ENCODE measurements at regions not wholly inside any gene's neighbourhood (a gene's known extent, or its start where the extent isn't known, plus 50 kb on each side); places are given as distances from the start of the nearest gene placed in this dataset.

DNA sequence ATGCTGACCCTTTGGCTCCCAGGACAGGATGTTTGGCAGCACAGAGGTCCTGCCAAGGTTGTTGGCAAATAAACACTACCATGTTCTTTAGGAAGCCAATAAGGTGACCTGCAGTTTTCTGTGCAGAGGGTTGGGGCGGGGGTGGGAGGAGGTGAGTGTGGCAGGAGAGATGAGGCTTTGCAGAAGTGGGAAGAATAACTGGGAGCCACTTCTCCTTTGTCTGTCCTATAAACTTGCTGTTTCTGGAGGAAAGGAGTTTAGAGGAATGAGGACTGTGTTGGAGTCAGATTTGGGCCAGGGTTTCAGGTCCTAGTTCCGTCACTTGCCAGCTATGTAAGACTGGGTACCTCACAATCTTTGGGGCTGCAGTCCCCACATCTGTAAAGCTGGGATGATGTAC lies 187.6 kb upstream of the SPRED2 start:
- Histone ChIP-seq H3K4me1 (ENCODE audit: control insufficient read depth, insufficient read depth, low read length) (no peaks in the 10 kb centered on the region), H3K27ac (ENCODE audit: low read length) (no peak overlapping the region), H3K4me3 (ENCODE audit: low read length in 2 of 2) (no peak overlapping the region), H3K36me3 (ENCODE audit: control insufficient read depth in 2 of 2, insufficient read depth in 2 of 2, low read length in 2 of 2) (no peaks in the 10 kb centered on the region), H3K27me3 (ENCODE audit: control insufficient read depth in 1 of 2, insufficient read depth in 2 of 2, low read length in 2 of 2) (no peaks in the 10 kb centered on the region), H3K9me3 (ENCODE audit: control insufficient read depth in 2 of 2, low read length in 2 of 2) (no peaks in the 10 kb centered on the region), H3K9ac (ENCODE audit: low read length in 2 of 2) (no peak overlapping the region)

GRCh38 chr2:65615602-65616001 lies 183.2 kb upstream of the SPRED2 start:
- Histone ChIP-seq H3K9me3 (ENCODE audit: control insufficient read depth in 2 of 2, low read length in 2 of 2) (no peaks in the 10 kb centered on the region), H3K27ac (ENCODE audit: low read length) (no peak overlapping the region), H3K9ac (ENCODE audit: low read length in 2 of 2) (no peak overlapping the region), H3K27me3 (ENCODE audit: control insufficient read depth in 1 of 2, insufficient read depth in 2 of 2, low read length in 2 of 2) (no peaks in the 10 kb centered on the region), H3K36me3 (ENCODE audit: control insufficient read depth in 2 of 2, insufficient read depth in 2 of 2, low read length in 2 of 2) (no peaks in the 10 kb centered on the region), H3K4me1 (ENCODE audit: control insufficient read depth, insufficient read depth, low read length) (no peaks in the 10 kb centered on the region), H3K4me3 (ENCODE audit: low read length in 2 of 2) (no peak overlapping the region)

GRCh38 chr2:65613968-65614555 lies 181.7 kb upstream of the SPRED2 start:
- Histone ChIP-seq H3K27me3 (ENCODE audit: control insufficient read depth in 1 of 2, insufficient read depth in 2 of 2, low read length in 2 of 2) (no peaks in the 10 kb centered on the region), H3K9me3 (ENCODE audit: control insufficient read depth in 2 of 2, low read length in 2 of 2) (no peaks in the 10 kb centered on the region), H3K4me1 (ENCODE audit: control insufficient read depth, insufficient read depth, low read length) (no peaks in the 10 kb centered on the region), H3K36me3 (ENCODE audit: control insufficient read depth in 2 of 2, insufficient read depth in 2 of 2, low read length in 2 of 2) (no peaks in the 10 kb centered on the region), H3K9ac (ENCODE audit: low read length in 2 of 2) (no peak overlapping the region), H3K27ac (ENCODE audit: low read length) (no peak overlapping the region), H3K4me3 (ENCODE audit: low read length in 2 of 2) (no peak overlapping the region)

GRCh38 chr2:65611488-65611887 lies 179.1 kb upstream of the SPRED2 start:
- no peaks in the 10 kb centered on the region for H3K9me3 ChIP-seq (ENCODE audit: control insufficient read depth in 2 of 2, low read length in 2 of 2)
- no peak overlapping the region for H3K4me3 ChIP-seq (ENCODE audit: low read length in 2 of 2)
- H3K9ac ChIP-seq (ENCODE audit: low read length in 2 of 2): no peak overlapping the region
- no peaks in the 10 kb centered on the region for H3K36me3 ChIP-seq (ENCODE audit: control insufficient read depth in 2 of 2, insufficient read depth in 2 of 2, low read length in 2 of 2)
- H3K27ac ChIP-seq (ENCODE audit: low read length): no peak overlapping the region
- H3K4me1 ChIP-seq (ENCODE audit: control insufficient read depth, insufficient read depth, low read length): no peaks in the 10 kb centered on the region
- H3K27me3 ChIP-seq (ENCODE audit: control insufficient read depth in 1 of 2, insufficient read depth in 2 of 2, low read length in 2 of 2): no peaks in the 10 kb centered on the region

- H3K9ac ChIP-seq (ENCODE audit: low read length in 2 of 2): no peak overlapping the region
Measured at GRCh38 chr2:65608916-65609315, 176.5 kb upstream of the SPRED2 start.

DNA sequence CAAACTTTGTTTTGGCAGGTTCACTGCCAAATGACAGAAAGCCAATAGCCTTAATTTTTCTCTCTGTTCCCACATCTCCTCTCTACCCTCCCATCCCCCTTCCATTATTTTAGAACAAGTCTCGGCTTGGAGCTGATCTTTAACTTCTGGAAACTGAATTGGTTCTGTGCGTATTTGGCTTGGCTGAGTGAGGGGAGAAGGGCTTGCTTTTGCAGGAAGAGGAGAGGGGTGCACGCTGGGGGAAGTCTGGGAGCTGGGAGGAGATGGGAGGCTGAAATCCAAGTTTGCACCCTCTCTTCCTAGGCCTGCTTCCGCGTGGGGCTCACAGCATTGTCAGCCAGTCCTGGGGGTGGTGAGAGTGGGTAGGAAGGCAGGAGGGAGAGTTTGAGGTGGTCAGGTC lies 176.1 kb upstream of the SPRED2 start:
- H3K36me3 ChIP-seq (ENCODE audit: control insufficient read depth in 2 of 2, insufficient read depth in 2 of 2, low read length in 2 of 2): no peaks in the 10 kb centered on the region
- no peaks in the 10 kb centered on the region for H3K27me3 ChIP-seq (ENCODE audit: control insufficient read depth in 1 of 2, insufficient read depth in 2 of 2, low read length in 2 of 2)
- H3K9ac ChIP-seq (ENCODE audit: low read length in 2 of 2): no peak overlapping the region
- no peak overlapping the region for H3K4me3 ChIP-seq (ENCODE audit: low read length in 2 of 2)
- peaks cover 7% of the 10 kb centered on the region for H3K4me1 ChIP-seq (ENCODE audit: control insufficient read depth, insufficient read depth, low read length)
- H3K9me3 ChIP-seq (ENCODE audit: control insufficient read depth in 2 of 2, low read length in 2 of 2): no peaks in the 10 kb centered on the region
- H3K27ac ChIP-seq (ENCODE audit: low read length): no peak overlapping the region

More at GRCh38 chr2:65608916-65609315, 176.5 kb upstream of the SPRED2 start:
- Histone ChIP-seq H3K4me1 (ENCODE audit: control insufficient read depth, insufficient read depth, low read length) (peaks cover 6% of the 10 kb centered on the region), H3K4me3 (ENCODE audit: low read length in 2 of 2) (no peak overlapping the region), H3K9me3 (ENCODE audit: control insufficient read depth in 2 of 2, low read length in 2 of 2) (no peaks in the 10 kb centered on the region), H3K36me3 (ENCODE audit: control insufficient read depth in 2 of 2, insufficient read depth in 2 of 2, low read length in 2 of 2) (no peaks in the 10 kb centered on the region), H3K27ac (ENCODE audit: low read length) (no peak overlapping the region), H3K27me3 (ENCODE audit: control insufficient read depth in 1 of 2, insufficient read depth in 2 of 2, low read length in 2 of 2) (no peaks in the 10 kb centered on the region)

- Histone ChIP-seq H3K4me3 (ENCODE audit: low read length in 2 of 2) (no peak overlapping the region), H3K27me3 (ENCODE audit: control insufficient read depth in 1 of 2, insufficient read depth in 2 of 2, low read length in 2 of 2) (no peaks in the 10 kb centered on the region), H3K9me3 (ENCODE audit: control insufficient read depth in 2 of 2, low read length in 2 of 2) (no peaks in the 10 kb centered on the region), H3K4me1 (ENCODE audit: control insufficient read depth, insufficient read depth, low read length) (peaks cover 9% of the 10 kb centered on the region), H3K36me3 (ENCODE audit: control insufficient read depth in 2 of 2, insufficient read depth in 2 of 2, low read length in 2 of 2) (no peaks in the 10 kb centered on the region), H3K9ac (ENCODE audit: low read length in 2 of 2) (no peak overlapping the region), H3K27ac (ENCODE audit: low read length) (no peak overlapping the region)
Measured at GRCh38 chr2:65607662-65608305, 175.4 kb upstream of the SPRED2 start.

GRCh38 chr2:65605743-65606058 lies 173.3 kb upstream of the SPRED2 start:
- H3K27me3 ChIP-seq (ENCODE audit: control insufficient read depth in 1 of 2, insufficient read depth in 2 of 2, low read length in 2 of 2): no peaks in the 10 kb centered on the region
- no peak overlapping the region for H3K27ac ChIP-seq (ENCODE audit: low read length)

DNA sequence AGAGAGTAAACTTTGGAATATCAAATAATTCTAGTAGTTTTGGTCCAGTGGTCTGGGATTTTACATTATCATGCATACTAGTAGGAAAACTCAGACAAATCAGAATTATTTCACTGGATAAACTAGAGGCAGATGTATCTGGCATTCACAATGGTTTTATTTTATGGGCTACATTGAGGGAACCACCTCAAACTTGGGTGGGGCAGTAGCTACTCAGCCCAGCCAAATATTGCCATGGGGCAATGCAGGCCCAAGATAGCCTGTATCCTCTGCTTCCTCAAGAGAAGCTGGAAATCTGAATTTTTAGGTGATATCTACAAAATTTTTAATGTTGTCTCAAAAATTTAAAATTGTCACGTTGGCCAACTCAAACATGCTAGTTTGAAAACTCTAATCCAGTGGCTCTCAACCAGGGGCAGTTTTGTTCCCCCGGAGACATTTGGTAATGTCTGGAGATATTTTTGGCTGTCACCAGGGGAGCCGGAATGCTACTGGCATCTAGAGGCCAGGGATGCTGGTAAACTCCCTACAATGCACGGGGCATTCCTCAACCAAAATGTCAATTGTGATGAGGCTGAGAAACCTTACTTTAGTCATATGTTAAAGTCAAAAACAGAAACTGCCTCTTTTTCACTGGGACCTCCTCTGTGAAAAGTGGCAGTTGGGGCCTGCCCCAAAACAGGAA lies 172.8 kb upstream of the SPRED2 start:
- H3K9me3 ChIP-seq (ENCODE audit: control insufficient read depth in 2 of 2, low read length in 2 of 2): no peaks in the 10 kb centered on the region
- H3K36me3 ChIP-seq (ENCODE audit: control insufficient read depth in 2 of 2, insufficient read depth in 2 of 2, low read length in 2 of 2): no peaks in the 10 kb centered on the region
- H3K27me3 ChIP-seq (ENCODE audit: control insufficient read depth in 1 of 2, insufficient read depth in 2 of 2, low read length in 2 of 2): no peaks in the 10 kb centered on the region
- H3K9ac ChIP-seq (ENCODE audit: low read length in 2 of 2): no peak overlapping the region
- no peak overlapping the region for H3K27ac ChIP-seq (ENCODE audit: low read length)
- H3K4me3 ChIP-seq (ENCODE audit: low read length in 2 of 2): no peak overlapping the region
- peaks cover 11% of the 10 kb centered on the region for H3K4me1 ChIP-seq (ENCODE audit: control insufficient read depth, insufficient read depth, low read length)

More at GRCh38 chr2:65605743-65606058, 173.3 kb upstream of the SPRED2 start:
- Histone ChIP-seq H3K9me3 (ENCODE audit: control insufficient read depth in 2 of 2, low read length in 2 of 2) (no peaks in the 10 kb centered on the region), H3K9ac (ENCODE audit: low read length in 2 of 2) (no peak overlapping the region), H3K4me3 (ENCODE audit: low read length in 2 of 2) (no peak overlapping the region), H3K36me3 (ENCODE audit: control insufficient read depth in 2 of 2, insufficient read depth in 2 of 2, low read length in 2 of 2) (no peaks in the 10 kb centered on the region), H3K4me1 (ENCODE audit: control insufficient read depth, insufficient read depth, low read length) (peaks cover 11% of the 10 kb centered on the region)

- H3K27me3 ChIP-seq (ENCODE audit: control insufficient read depth in 1 of 2, insufficient read depth in 2 of 2, low read length in 2 of 2): no peaks in the 10 kb centered on the region
- no peaks in the 10 kb centered on the region for H3K9me3 ChIP-seq (ENCODE audit: control insufficient read depth in 2 of 2, low read length in 2 of 2)
- H3K4me1 ChIP-seq (ENCODE audit: control insufficient read depth, insufficient read depth, low read length): peaks cover 11% of the 10 kb centered on the region
- H3K36me3 ChIP-seq (ENCODE audit: control insufficient read depth in 2 of 2, insufficient read depth in 2 of 2, low read length in 2 of 2): no peaks in the 10 kb centered on the region
- H3K9ac ChIP-seq (ENCODE audit: low read length in 2 of 2): no peak overlapping the region
- no peak overlapping the region for H3K4me3 ChIP-seq (ENCODE audit: low read length in 2 of 2)
- H3K27ac ChIP-seq (ENCODE audit: low read length): no peak overlapping the region
Measured at GRCh38 chr2:65604246-65604645, 171.8 kb upstream of the SPRED2 start.

DNA sequence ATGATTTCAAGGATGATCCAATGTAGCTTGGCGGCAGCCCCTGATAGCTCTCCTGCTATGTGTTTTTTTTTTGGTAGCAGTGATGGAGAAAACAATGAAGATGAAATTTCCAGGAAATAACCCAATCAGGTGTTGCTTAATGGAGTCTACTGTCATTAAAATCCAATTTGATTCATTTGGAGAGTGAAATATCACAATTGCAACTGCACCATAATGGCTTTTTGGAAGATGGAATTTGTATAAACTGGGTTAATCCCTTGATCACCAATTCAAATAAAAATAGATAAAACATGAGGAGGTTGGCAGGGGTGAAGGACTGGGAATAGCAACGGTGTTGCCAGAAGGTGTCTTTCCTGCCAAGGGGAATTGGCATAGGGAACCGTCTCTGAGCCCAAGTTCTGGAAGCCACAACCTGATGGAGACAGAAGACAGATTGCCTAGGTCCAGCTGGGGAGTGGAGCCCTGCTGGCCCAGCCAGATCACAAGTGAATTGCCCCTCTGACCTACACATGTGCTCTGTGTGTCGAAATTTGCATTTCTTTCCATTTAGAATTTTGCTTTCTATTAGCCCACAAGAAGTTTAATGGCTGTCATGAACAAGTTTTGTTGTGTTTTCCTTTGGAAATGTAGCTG lies 170.3 kb upstream of the SPRED2 start:
- Histone ChIP-seq H3K9ac (ENCODE audit: low read length in 2 of 2) (no peak overlapping the region), H3K36me3 (ENCODE audit: control insufficient read depth in 2 of 2, insufficient read depth in 2 of 2, low read length in 2 of 2) (no peaks in the 10 kb centered on the region), H3K27me3 (ENCODE audit: control insufficient read depth in 1 of 2, insufficient read depth in 2 of 2, low read length in 2 of 2) (no peaks in the 10 kb centered on the region), H3K4me3 (ENCODE audit: low read length in 2 of 2) (no peak overlapping the region), H3K27ac (ENCODE audit: low read length) (no peak overlapping the region), H3K4me1 (ENCODE audit: control insufficient read depth, insufficient read depth, low read length) (peaks cover 11% of the 10 kb centered on the region), H3K9me3 (ENCODE audit: control insufficient read depth in 2 of 2, low read length in 2 of 2) (no peaks in the 10 kb centered on the region)
